ENCODE measurements at regions not wholly inside any gene's neighbourhood (a gene's known extent, or its start where the extent isn't known, plus 50 kb on each side); places are given as distances from the start of the nearest gene placed in this dataset.

DNA sequence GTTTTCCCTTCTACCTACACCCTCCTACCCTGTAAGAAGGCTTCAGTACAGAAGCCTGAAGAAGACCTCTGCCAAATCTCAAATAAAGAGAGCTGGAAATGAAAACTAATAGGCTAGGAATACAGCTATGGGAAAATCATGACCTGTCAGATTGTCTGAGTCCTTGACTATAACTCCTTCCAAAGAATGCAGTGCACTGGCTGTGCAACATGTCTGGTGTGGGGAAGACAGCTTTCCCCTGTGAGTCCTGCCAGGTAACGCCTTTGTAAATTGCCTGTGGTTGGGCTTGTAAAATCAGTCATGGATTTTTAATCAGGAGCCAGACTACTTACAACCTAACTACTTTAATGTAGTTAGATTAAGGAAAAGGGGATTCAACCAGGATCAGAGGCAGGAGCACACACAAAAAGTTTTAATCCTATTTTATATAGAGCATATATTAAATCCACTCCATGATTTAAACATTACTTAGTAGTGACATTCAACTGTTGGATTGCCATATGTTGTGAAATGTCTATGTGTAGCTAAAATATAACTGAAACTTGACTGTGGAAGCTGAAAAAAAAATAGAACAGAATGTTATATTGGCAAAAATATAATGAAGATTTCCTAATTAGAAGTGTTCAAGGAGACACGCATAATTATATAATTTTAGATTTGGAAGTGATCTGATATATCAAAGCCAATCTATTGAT, 1667.8 kb downstream of the KCNT2 start:
- TF ChIP-seq POLR2A (IDR thresholded peaks at IDR 0.05) = no peak
- TF ChIP-seq, protein P1, sequence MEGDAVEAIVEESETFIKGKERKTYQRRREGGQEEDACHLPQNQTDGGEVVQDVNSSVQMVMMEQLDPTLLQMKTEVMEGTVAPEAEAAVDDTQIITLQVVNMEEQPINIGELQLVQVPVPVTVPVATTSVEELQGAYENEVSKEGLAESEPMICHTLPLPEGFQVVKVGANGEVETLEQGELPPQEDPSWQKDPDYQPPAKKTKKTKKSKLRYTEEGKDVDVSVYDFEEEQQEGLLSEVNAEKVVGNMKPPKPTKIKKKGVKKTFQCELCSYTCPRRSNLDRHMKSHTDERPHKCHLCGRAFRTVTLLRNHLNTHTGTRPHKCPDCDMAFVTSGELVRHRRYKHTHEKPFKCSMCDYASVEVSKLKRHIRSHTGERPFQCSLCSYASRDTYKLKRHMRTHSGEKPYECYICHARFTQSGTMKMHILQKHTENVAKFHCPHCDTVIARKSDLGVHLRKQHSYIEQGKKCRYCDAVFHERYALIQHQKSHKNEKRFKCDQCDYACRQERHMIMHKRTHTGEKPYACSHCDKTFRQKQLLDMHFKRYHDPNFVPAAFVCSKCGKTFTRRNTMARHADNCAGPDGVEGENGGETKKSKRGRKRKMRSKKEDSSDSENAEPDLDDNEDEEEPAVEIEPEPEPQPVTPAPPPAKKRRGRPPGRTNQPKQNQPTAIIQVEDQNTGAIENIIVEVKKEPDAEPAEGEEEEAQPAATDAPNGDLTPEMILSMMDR (IDR thresholded peaks at IDR 0.05) = no peak
- intact Hi-C loops (cut with DNase I) = no loop called here
- ATAC-seq (no peak), DNase-seq (no peak)
- Histone ChIP-seq H3K36me3 (no peaks in the 10 kb centered on the region), H3K27me3 (no peaks in the 10 kb centered on the region), H3K4me3 (no peak overlapping the region), H3K4me1 (no peaks in the 10 kb centered on the region), H3K9me3 (peaks cover 0 to 2% (median 0%) of the 10 kb centered on the region in 12 donors), H3K27ac (no peak overlapping the region)
- WGBS, 4 donors = 59 to 72% (median 67%) methylated on average over 2 of the region's 2 CpGs

DNA sequence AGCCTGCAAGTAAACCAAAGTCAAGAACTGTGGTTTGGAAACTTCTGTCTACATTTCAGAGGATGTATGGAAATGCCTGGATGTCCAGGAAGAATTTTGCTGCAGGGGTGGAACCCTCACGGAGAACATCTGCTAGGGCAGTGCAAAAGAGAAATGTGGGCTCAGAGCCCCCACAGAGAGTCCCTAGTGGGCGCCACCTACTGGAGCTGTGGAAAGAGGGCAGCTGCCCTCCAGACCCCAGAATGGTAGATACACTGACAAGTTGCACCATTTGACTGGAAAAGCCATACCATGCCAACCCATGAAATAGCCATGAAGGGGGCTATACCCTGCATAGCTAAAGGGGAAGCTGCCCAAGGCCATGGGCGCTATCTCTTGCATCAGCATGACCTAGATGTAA, 1672.4 kb downstream of the KCNT2 start:
- Histone ChIP-seq H3K27ac (no peak overlapping the region), H3K4me3 (no peak overlapping the region), H3K36me3 (no peaks in the 10 kb centered on the region), H3K27me3 (no peaks in the 10 kb centered on the region), H3K4me1 (no peaks in the 10 kb centered on the region), H3K9me3 (peaks cover 0 to 2% (median 0%) of the 10 kb centered on the region in 12 donors)
- 71 to 88% (median 81%) methylated on average over 3 of the region's 3 CpGs for WGBS, 4 donors
- ATAC-seq (no peak), DNase-seq (no peak)
- no peak for TF ChIP-seq POLR2A (IDR thresholded peaks at IDR 0.05)
- TF ChIP-seq, protein P1 (IDR thresholded peaks at IDR 0.05) = no peak
- intact Hi-C loops (cut with DNase I) = no loop called here

DNA sequence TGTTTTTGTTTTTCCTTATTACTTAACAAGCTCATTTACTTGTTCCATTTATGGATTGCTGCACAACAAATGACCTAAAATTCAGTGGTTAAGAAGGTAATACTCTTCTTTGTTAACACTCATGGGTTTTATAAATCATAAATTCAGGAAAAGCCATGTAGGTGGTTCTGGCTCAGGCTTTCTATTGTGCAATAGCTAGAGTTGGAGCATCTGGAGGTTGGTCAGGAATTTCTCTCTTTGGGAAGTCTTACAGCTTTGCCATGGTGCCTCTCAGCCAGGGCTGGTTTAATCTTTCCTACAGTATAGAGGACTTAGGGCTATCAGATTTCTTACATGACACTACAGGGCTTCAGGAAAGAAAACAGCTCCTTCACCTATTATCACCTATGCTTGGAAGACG, 1677.1 kb downstream of the KCNT2 start:
- intact Hi-C loops (cut with DNase I) = no loop called here
- Histone ChIP-seq H3K36me3 (no peaks in the 10 kb centered on the region), H3K27me3 (no peaks in the 10 kb centered on the region), H3K9me3 (peaks cover 0 to 2% (median 0%) of the 10 kb centered on the region in 12 donors), H3K4me3 (no peak overlapping the region), H3K27ac (no peak overlapping the region), H3K4me1 (no peaks in the 10 kb centered on the region)
- ATAC-seq = no peak
- TF ChIP-seq, protein P1 (IDR thresholded peaks at IDR 0.05) = no peak
- TF ChIP-seq POLR2A (IDR thresholded peaks at IDR 0.05) = no peak
- DNase-seq = no peak
- 40 to 63% (median 52%) methylated on average over 1 of the region's 1 CpG for WGBS, 4 donors

DNA sequence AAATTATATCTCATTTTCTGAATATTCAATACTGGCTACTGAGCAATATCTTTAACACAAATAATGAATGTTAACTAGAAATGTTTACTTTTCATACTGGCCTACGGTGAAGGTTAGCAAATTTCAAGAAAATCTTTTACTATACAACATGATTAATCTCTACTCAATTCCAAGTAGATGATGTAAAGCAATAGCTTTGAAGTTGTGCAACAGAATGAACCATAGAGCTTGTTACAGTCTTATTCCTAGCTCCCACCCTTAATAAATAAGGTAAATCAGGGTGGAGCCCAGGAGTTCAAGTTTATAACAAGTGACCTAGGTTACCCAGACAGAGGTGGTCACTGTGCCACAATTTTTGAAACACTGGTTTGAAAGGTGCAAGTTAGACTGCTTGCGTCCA, 1678.1 kb downstream of the KCNT2 start:
- Histone ChIP-seq H3K9me3 (no peaks in the 10 kb centered on the region), H3K27me3 (no peaks in the 10 kb centered on the region), H3K36me3 (no peaks in the 10 kb centered on the region), H3K4me1 (no peaks in the 10 kb centered on the region), H3K4me3 (no peak overlapping the region), H3K27ac (no peak overlapping the region)
- intact Hi-C loops (cut with DNase I) = no loop called here
- WGBS, 4 donors = 60 to 85% (median 66%) methylated on average over 2 of the region's 2 CpGs
- DNase-seq (no peak), ATAC-seq (no peak)
- no peak for TF ChIP-seq POLR2A (IDR thresholded peaks at IDR 0.05)
- TF ChIP-seq, protein P1 (IDR thresholded peaks at IDR 0.05) = no peak

All from heart left ventricle (tissue), 16 donors.